ENCODE measurements at regions not wholly inside any gene's neighbourhood (a gene's known extent, or its start where the extent isn't known, plus 50 kb on each side); places are given as distances from the start of the nearest gene placed in this dataset.

- TF ChIP-seq, protein P1, sequence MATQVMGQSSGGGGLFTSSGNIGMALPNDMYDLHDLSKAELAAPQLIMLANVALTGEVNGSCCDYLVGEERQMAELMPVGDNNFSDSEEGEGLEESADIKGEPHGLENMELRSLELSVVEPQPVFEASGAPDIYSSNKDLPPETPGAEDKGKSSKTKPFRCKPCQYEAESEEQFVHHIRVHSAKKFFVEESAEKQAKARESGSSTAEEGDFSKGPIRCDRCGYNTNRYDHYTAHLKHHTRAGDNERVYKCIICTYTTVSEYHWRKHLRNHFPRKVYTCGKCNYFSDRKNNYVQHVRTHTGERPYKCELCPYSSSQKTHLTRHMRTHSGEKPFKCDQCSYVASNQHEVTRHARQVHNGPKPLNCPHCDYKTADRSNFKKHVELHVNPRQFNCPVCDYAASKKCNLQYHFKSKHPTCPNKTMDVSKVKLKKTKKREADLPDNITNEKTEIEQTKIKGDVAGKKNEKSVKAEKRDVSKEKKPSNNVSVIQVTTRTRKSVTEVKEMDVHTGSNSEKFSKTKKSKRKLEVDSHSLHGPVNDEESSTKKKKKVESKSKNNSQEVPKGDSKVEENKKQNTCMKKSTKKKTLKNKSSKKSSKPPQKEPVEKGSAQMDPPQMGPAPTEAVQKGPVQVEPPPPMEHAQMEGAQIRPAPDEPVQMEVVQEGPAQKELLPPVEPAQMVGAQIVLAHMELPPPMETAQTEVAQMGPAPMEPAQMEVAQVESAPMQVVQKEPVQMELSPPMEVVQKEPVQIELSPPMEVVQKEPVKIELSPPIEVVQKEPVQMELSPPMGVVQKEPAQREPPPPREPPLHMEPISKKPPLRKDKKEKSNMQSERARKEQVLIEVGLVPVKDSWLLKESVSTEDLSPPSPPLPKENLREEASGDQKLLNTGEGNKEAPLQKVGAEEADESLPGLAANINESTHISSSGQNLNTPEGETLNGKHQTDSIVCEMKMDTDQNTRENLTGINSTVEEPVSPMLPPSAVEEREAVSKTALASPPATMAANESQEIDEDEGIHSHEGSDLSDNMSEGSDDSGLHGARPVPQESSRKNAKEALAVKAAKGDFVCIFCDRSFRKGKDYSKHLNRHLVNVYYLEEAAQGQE (IDR thresholded peaks at IDR 0.05; ENCODE audit: low read depth, low read length) = no peak
- TF ChIP-seq CTCF (IDR thresholded peaks at IDR 0.05) (no peak), GATA2 (CRISPR knock-in tag; IDR thresholded peaks at IDR 0.05) (no peak), FOXJ3 (CRISPR knock-in tag; IDR thresholded peaks at IDR 0.05) (no peak), ZBTB33 (IDR thresholded peaks at IDR 0.05; ENCODE audit: borderline replicate concordance, low read depth) (no peak), SMC3 (IDR thresholded peaks at IDR 0.05; ENCODE audit: low read depth, low read length) (no peak)
- TF ChIP-seq, protein P2, sequence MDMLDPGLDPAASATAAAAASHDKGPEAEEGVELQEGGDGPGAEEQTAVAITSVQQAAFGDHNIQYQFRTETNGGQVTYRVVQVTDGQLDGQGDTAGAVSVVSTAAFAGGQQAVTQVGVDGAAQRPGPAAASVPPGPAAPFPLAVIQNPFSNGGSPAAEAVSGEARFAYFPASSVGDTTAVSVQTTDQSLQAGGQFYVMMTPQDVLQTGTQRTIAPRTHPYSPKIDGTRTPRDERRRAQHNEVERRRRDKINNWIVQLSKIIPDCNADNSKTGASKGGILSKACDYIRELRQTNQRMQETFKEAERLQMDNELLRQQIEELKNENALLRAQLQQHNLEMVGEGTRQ (IDR thresholded peaks at IDR 0.05; ENCODE audit: borderline replicate concordance, low read depth, low read length) = no peak
These were observed 407.8 kb upstream of the PODXL start (continued) for GRCh38 chr7:131964203-131964602.

- H3K79me2 ChIP-seq (ENCODE audit: insufficient read depth) = no peaks in the 10 kb centered on the region
- ChIA-PET CTCF (interaction anchor here (1.0 to 1.3 kb wide), 4 partner anchors 16 to 120 kb away, joined by 3 to 8 read pairs (median 4); no protein-coding TSS in a partner anchor), POLR2A (no interaction called here)
- no peaks in the 10 kb centered on the region for H3K4me1 ChIP-seq (ENCODE audit: control insufficient read depth in 1 of 2, insufficient read depth in 2 of 2, low read depth in 1 of 2, low read length in 1 of 2)
- H3K4me2 ChIP-seq = no peak overlapping the region
- H3K36me3 ChIP-seq (replicated peaks in 1 of 2; ENCODE audit: control insufficient read depth in 1 of 2, insufficient read depth in 2 of 2, low read length in 1 of 2) = peaks cover 0 to 11% of the 10 kb centered on the region in 2 experiments
- no peaks in the 10 kb centered on the region for H3F3A ChIP-seq (replicated peaks; ENCODE audit: insufficient read depth)
- WGBS (ENCODE audit: low lambda C conversion rate) = 85% methylated on average over 11 of the region's 11 CpGs
- DNase-seq = no peak
- no peak overlapping the region for H3K4me3 ChIP-seq (ENCODE audit: low read depth in 2 of 2, low read length in 1 of 2)
- H4K20me1 ChIP-seq (ENCODE audit: insufficient read depth) = no peaks in the 10 kb centered on the region
- H3K27ac ChIP-seq (ENCODE audit: low read depth in 2 of 2, low read length in 1 of 2) = no peak overlapping the region
- TF ChIP-seq, protein P1 (IDR thresholded peaks at IDR 0.05; ENCODE audit: low read depth, low read length) = no peak
- TF ChIP-seq ZBTB33 (IDR thresholded peaks at IDR 0.05; ENCODE audit: borderline replicate concordance, low read depth) = no peak
- no peak for TF ChIP-seq EZH2phosphoT487 (IDR thresholded peaks at IDR 0.05; ENCODE audit: borderline replicate concordance, low read depth)
- no peak for TF ChIP-seq MAX (IDR thresholded peaks at IDR 0.05; ENCODE audit: low read depth)
- no peak for TF ChIP-seq RFX5 (IDR thresholded peaks at IDR 0.05; ENCODE audit: low read length)
- TF ChIP-seq GATA2 (CRISPR knock-in tag; IDR thresholded peaks at IDR 0.05) = no peak
- no peak for TF ChIP-seq SIN3A (IDR thresholded peaks at IDR 0.05; ENCODE audit: borderline replicate concordance, low read depth, low read length)
- TF ChIP-seq TEAD4 (IDR thresholded peaks at IDR 0.05; ENCODE audit: borderline replicate concordance, insufficient read depth) = no peak
- H3K27me3 ChIP-seq (ENCODE audit: insufficient read depth) = no peaks in the 10 kb centered on the region
- H3K9me3 ChIP-seq = no peaks in the 10 kb centered on the region
- H3K9me2 ChIP-seq = no peaks in the 10 kb centered on the region
- H2AFZ ChIP-seq (ENCODE audit: low read depth) = no peak overlapping the region
- no peak overlapping the region for H3K9ac ChIP-seq
These were observed 404.7 kb upstream of the PODXL start for GRCh38 chr7:131961054-131961680.

All from SK-N-SH (cell line).